GM13976 (cell line): ENCODE measurements at regions not wholly inside any gene's neighbourhood (a gene's known extent, or its start where the extent isn't known, plus 50 kb on each side); places are given as distances from the start of the nearest gene placed in this dataset.

Source experiments
- DNase-seq: peaks from one replicate; pipeline ENCODE4 v3.0.0; 2012; ENCODE audit warnings: low spot score
- CTCF ChIP-seq: IDR thresholded peaks from 2 replicates; pipeline ENCODE4 v1.5.1; 2012; ENCODE audit warnings: borderline replicate concordance, mild to moderate bottlenecking; ENCODE audit not compliant: insufficient read depth; ENCODE audit errors: extremely low read depth, missing control alignments, control extremely low read depth
- in situ Hi-C: fragments of 300-500 bp; cut with MboI; formaldehyde crosslinking; loops from one replicate; pipeline ENCODE4 v1.12.0; 2022; ENCODE audit warnings: low sequenced_read_pairs, mixed read lengths, inconsistent platforms; ENCODE audit not compliant: unreplicated experiment

DNA sequence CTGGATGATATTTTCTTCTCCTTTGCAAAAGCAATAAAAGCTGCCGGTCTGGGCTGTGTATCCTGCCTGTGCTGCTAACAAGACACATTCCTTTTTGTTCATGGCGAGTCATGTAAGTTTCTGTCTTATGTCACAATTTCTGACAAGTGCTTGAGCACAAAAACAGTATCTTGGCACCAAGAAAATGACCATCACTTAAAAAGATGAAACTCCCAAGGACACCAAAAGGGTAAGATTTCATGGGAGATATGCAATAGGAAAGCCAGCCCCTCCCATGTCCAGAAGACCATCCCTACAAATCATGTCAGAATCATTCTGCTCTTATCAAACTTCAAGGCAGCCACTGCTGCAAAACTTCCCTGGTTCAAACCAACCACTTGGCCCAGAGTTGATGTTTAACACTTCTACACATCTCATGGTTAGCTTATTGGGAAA, 375.4 kb upstream of the ZNF507 start:
- TF ChIP-seq CTCF = no peak
- DNase-seq = no peak
- in situ Hi-C loops = no loop called here

DNA sequence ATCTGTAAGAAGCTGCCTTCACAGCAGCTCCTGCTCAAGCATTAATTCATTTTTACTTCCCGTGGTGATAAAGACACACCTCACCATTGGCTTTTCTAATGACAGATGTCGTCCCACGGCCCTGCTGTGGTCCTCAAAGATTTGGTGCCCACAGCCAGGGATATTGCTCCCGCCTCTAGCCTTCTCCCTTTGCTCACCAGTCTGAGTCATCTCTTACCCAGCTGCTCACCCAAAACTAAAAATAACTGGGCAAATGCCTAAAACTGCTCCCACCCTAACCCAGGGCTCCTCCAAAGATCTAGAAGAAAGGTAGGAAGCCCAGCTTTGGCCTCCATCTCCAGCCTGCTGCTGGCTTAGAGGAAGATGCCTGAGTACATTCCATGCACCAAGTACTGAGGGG, 371.1 kb upstream of the ZNF507 start:
- DNase-seq = no peak
- in situ Hi-C loops = no loop called here
- TF ChIP-seq CTCF = no peak

GRCh38 chr19:31974941-31975340, 370.5 kb upstream of the ZNF507 start:
- DNase-seq = no peak
- in situ Hi-C loops = no loop called here
- no peak for TF ChIP-seq CTCF

GRCh38 chr19:31975461-31975860, 369.9 kb upstream of the ZNF507 start:
- DNase-seq = no peak
- in situ Hi-C loops = no loop called here
- TF ChIP-seq CTCF = no peak

DNA sequence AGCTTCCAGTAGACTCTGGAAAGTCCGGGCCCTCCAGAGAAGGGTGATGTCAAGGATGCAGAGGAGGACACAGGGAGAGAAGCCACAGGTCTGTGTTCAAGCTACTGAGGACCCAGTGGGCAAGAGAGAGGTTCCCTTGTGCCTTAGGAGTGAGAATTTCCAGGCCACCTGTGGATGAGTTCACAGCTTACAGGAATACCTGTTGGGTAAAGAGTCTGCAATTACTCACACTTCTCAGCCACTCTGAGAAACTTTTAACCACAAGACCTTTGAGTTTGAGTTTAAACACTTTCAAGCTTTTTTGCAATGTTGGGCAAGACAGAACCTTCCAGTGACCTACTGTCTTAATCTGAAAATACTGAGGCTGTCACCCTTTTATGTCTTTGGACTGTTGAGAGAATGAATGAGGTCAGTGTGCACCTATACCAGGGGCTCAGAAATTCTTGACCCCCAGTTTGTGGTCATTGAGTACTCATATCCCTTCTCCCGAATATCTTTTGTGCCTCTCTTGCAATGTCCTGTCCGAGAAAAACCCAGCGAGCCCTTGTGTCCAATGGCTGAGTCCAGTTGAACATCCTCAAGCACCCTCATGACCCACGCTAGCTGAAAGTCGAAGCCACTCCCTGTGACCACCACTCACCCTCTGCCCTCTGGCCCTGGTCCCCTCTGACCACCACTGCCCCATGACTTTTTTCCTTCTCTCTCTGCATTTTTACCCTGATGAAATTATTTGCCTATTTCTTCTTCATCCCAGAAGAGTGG, 368.5 kb upstream of the ZNF507 start:
- in situ Hi-C loops = no loop called here
- no peak for TF ChIP-seq CTCF
- no peak for DNase-seq

- TF ChIP-seq CTCF = no peak
- in situ Hi-C loops = no loop called here
- no peak for DNase-seq
These were observed 366.0 kb upstream of the ZNF507 start for GRCh38 chr19:31979362-31979761.
